Astrocyte of the hippocampus (primary cell): ENCODE measurements at regions not wholly inside any gene's neighbourhood (a gene's known extent, or its start where the extent isn't known, plus 50 kb on each side); places are given as distances from the start of the nearest gene placed in this dataset.

ENCODE experiments used
- DNase-seq: peaks from one replicate; pipeline ENCODE4 v3.0.0; 2011; ENCODE audit warnings: low read depth, low spot score

DNA sequence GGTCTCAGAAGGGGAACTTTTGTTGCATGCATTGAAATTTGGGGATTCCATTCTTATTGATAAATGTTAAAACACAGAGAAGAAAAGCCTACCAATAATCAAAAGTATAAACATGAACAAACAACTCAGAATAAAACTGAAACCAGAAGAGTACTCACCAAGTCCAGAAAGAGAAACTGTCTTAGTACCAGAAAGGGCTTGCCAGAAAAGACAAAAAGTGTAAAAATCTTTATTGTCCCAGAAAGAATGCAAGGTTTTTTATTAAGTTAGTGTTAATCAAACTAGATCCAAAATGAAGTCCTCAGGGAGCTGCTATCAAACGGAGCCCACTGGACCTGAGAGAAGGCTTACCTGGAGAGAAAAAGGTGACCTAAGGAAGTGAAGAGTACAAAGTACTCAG is 897.5 kb downstream of the PCDH7 start:
- DNase-seq: no peak

DNA sequence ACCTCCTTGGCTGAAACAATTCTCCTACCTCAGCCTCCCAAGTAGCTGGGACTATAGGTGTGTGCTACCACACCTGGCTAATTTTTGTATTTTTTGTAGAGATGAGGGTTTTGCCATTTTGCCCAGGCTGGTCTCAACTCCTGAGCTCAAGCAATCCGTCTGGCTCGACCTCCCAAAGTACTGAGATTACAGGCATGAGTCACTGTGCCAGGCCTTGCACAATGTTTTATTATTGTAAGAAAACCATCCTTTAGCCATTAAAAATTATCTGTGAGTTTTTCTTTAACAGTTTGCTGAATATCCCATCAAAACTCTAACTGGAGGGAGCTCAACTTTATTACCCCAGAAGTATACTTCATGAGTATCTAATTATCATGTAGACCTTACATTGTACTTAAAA is 900.3 kb downstream of the PCDH7 start:
- peak; percentile 23 for DNase-seq

DNA sequence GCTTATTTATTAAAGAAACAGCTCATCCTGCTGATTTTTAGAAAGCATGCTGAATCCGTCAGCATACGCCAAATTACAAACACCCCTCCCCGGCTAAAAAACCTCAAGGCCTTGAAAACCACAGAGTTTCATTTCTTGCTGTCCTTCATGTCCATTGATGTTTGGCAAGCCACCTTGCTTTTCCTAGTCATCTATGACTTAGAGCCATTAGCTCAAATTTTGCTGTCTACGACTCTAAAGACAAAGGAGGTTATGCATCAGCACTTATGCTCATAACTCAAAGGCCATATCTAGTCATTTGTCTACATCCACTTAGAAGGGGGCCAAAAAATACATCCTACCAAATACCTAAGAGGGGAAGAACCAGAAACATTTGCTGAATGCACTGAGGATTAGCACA is 925.1 kb downstream of the PCDH7 start:
- DNase-seq: no peak

GRCh38 chr4:31647786-31648185 is 927.6 kb downstream of the PCDH7 start:
- no peak for DNase-seq

- no peak for DNase-seq
Observed at GRCh38 chr4:31649878-31650277, 929.7 kb downstream of the PCDH7 start.

DNA sequence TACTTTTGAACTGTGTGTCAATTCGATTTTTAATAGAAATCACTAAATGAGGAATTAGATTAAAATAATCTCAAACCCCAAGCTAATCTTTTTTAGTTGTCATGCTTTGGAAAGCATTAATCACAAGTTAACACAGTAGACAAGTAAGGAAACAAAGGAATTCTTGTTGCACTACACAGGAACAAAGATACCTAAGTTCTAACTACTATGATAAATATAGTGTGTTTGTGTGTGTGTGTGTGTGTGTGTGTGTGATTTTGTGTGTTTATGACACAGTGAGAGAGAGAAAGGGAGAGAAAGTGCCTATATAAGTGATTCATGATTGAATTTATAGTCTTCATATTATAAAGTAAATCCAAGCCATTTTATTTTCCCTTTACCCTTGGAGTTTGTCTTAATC is 931.4 kb downstream of the PCDH7 start:
- DNase-seq: no peak

GRCh38 chr4:31655328-31655727 is 935.2 kb downstream of the PCDH7 start:
- DNase-seq: peak; percentile 51

- DNase-seq: no peak
Observed at GRCh38 chr4:31657859-31658570, 937.8 kb downstream of the PCDH7 start.

GRCh38 chr4:31660916-31661315 is 940.7 kb downstream of the PCDH7 start:
- DNase-seq: no peak

- no peak for DNase-seq
Observed at GRCh38 chr4:31662951-31663350, 942.8 kb downstream of the PCDH7 start.

DNA sequence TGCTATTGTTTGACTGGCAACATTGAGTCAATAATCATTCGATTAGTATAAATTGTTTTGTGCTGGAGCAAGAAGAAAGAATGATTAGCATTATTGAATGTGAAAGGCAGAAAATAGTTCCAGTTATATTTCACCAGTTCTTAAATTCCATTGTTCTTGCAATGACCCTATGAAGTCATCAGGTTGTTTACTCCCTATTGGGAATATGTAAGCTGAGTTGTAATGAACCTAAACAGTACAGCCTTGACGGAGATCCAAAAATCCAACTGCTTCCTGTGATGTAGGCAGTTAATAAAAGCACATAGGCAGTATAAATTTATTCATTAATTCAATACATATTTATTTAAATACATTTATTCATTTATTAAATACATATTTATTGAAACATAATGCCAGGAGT is 947.5 kb downstream of the PCDH7 start:
- DNase-seq: no peak

GRCh38 chr4:31674313-31674947 is 954.3 kb downstream of the PCDH7 start:
- peak; percentile 33 for DNase-seq

- DNase-seq: no peak
Observed at GRCh38 chr4:31678356-31678755, 958.2 kb downstream of the PCDH7 start.

GRCh38 chr4:31682796-31683195 is 962.6 kb downstream of the PCDH7 start:
- DNase-seq: peak; percentile 19

DNA sequence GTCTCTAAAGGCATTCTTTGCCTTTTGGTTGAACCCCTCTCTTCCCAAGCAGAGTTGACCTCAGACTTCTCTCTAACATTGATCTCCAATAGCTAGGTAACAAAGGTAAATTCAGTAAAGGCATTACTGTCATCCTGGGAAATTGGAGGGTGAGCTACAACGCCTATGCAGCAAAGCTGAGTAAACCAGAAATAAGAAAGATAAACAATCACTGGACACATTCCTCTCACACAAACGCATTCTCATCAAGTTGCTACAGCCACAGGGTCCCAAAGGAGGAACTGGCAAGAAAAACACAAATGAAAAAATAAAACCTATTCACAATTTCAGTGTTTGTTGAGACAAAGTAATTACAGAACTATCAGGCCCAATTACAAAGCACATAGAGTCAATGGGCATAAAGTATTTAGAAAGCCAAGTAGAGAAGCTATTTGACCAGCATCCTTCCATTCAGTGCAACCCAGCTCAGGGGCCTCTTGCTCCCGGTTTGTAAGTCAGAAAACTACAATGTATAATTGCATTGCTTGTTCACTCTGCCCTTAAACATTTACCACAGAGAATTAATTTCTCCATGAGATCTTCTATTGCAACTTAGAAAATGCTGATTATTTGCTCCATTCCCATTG is 967.7 kb downstream of the PCDH7 start:
- no peak for DNase-seq

- DNase-seq: no peak
Observed at GRCh38 chr4:31692399-31692940, 972.3 kb downstream of the PCDH7 start.

GRCh38 chr4:31701256-31701655 is 981.1 kb downstream of the PCDH7 start:
- DNase-seq: no peak

DNA sequence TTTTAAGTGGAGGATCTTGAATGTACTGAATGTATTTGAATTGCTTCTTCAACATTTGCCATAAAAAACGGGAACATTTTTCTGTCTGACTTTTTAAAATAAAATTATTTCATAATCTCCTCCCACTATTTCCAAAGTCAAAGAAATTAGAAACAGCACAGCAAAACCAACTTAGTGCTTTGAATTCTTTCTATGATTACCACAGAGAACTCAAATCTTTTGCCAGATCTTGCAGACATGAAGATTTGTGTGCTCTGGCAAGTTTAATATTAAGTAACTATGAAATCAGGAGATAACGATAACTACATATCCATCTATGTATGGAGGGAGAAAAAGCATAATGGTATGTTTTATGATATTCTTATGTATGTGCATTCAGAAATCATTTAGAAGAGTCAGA is 982.2 kb downstream of the PCDH7 start:
- DNase-seq: no peak

DNA sequence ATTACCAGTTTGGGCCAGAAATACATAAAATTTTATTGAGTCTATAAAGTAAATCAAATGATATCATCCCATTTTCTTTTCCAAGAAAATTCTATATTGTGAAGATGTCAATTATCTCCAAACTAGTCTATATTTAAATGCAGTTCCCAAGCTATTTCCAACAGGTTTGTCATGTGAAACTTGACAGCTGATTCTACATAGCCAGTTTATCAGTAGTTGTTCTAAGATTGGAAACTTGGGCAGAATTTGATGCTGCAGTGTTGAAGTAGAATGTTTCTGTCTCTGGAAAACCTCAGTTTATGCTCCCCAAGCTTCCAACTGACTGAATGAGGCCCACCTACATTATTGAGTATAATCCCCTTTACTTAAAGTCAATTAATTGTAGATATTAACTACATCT is 994.1 kb downstream of the PCDH7 start:
- no peak for DNase-seq

DNA sequence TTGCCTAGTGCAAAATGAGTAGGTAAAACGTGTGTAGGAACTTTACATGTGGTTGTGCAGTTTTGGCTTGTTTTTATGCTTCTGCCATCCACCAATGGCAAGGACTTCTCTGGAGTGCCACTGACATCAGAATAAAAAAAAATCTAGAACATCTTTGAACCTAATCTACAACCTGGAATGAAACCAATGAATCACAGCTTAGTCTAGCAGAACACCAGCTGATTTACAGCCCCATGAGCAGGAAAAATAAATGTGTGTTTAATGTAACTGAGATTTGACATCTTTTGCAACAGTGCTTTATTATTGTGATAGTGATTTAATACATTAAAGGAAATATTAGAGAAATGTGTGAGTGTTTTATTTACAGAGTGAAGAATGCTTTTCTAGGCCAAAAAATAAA is 995.1 kb downstream of the PCDH7 start:
- DNase-seq: no peak

GRCh38 chr4:31727030-31727429 is 1006.9 kb downstream of the PCDH7 start:
- DNase-seq: no peak

DNA sequence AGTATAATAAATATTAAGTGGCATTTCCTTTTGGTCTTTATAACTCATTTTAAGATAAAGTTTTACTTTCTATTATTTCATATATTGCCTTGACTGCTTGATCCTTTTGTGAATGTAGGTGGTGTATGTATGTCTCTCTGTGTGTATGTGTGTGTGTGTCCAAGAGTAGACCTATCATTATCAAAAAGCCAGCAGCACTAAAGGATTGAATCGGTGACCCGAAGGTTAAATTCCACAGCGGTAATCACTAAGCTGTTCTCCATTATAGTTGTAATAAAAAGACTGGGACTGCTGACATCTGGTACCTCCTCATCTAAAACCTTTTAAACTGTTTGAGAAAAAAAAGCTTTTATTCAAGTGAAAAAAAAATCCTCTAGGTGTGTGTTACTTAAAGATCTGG is 1014.8 kb downstream of the PCDH7 start:
- no peak for DNase-seq

DNA sequence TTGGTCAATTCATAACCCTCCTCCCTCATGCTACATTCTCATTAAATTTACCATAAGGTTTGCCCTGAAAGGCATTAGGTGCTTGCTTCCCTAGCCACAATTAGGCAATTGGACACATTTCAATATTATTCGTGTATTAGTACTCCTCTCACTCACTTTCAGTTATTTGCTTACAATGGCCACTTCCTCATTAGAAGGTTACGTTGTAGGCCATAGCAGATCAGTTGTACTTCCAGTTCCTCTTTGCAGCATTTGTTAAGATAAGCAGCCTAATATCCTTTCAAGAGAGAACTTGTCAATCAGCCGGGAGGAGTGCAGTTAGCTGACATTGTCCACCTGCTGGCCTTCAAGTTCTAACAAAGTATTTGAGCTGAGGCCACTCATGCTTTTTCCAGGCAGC is 1017.2 kb downstream of the PCDH7 start:
- DNase-seq: no peak
